Renal cortical epithelial cell (primary cell): ENCODE measurements at regions not wholly inside any gene's neighbourhood (a gene's known extent, or its start where the extent isn't known, plus 50 kb on each side); places are given as distances from the start of the nearest gene placed in this dataset.
"Not testable (repeated sequence)": the region's sequence is repeated elsewhere in the genome, so short reads cannot be mapped to it uniquely, and the experiment has no call there.

Source experiments
- DNase-seq: peaks from one replicate; pipeline ENCODE4 v3.0.0-alpha.2; 2011; ENCODE audit warnings: low read depth

GRCh38 chr1:213464786-213465460 is 413.9 kb downstream of the RPS6KC1 start:
- DNase-seq: peak; percentile 64

GRCh38 chr1:213466541-213466940 is 415.5 kb downstream of the RPS6KC1 start:
- no peak for DNase-seq

GRCh38 chr1:213474054-213474453 is 423.0 kb downstream of the RPS6KC1 start:
- DNase-seq: no peak

- DNase-seq: no peak
These were observed 430.4 kb downstream of the RPS6KC1 start for GRCh38 chr1:213481395-213481794.

- DNase-seq: no peak
These were observed 433.3 kb downstream of the RPS6KC1 start for GRCh38 chr1:213484333-213484732.

GRCh38 chr1:213484758-213485157 is 433.7 kb downstream of the RPS6KC1 start:
- no peak for DNase-seq

GRCh38 chr1:213486488-213486887 is 435.4 kb downstream of the RPS6KC1 start:
- no peak for DNase-seq

GRCh38 chr1:213491468-213491867 is 440.4 kb downstream of the RPS6KC1 start:
- DNase-seq: no peak

GRCh38 chr1:213492161-213493041 is 441.4 kb downstream of the RPS6KC1 start:
- no peak for DNase-seq

GRCh38 chr1:213499444-213499843 is 448.4 kb downstream of the RPS6KC1 start:
- DNase-seq: no peak

GRCh38 chr1:213507472-213508223 is 456.6 kb downstream of the RPS6KC1 start:
- DNase-seq: no peak

GRCh38 chr1:213511173-213511572 is 460.1 kb downstream of the RPS6KC1 start:
- no peak for DNase-seq

GRCh38 chr1:213512316-213512715 is 461.3 kb downstream of the RPS6KC1 start:
- DNase-seq: no peak

- no peak for DNase-seq
These were observed 462.0 kb downstream of the RPS6KC1 start for GRCh38 chr1:213513006-213513405.

- not testable (repeated sequence) for DNase-seq
These were observed 463.6 kb downstream of the RPS6KC1 start for GRCh38 chr1:213514408-213515179.

GRCh38 chr1:213519098-213519497 is 468.1 kb downstream of the RPS6KC1 start:
- DNase-seq: no peak

- no peak for DNase-seq
These were observed 466.6 kb upstream of the PROX1 start for GRCh38 chr1:213521206-213521605.

- no peak for DNase-seq
These were observed 463.9 kb upstream of the PROX1 start for GRCh38 chr1:213523781-213524398.

GRCh38 chr1:213526306-213526705 is 461.5 kb upstream of the PROX1 start:
- no peak for DNase-seq

GRCh38 chr1:213530611-213531320 is 457.0 kb upstream of the PROX1 start:
- DNase-seq: no peak
